ENCODE measurements at regions not wholly inside any gene's neighbourhood (a gene's known extent, or its start where the extent isn't known, plus 50 kb on each side); places are given as distances from the start of the nearest gene placed in this dataset.

- DNase-seq = no peak
Measured at GRCh38 chr3:72219752-72220151, 434.8 kb upstream of the PROK2 start.

GRCh38 chr3:72217570-72217969, 432.6 kb upstream of the PROK2 start:
- no peak for DNase-seq

GRCh38 chr3:72214066-72214951, 429.4 kb upstream of the PROK2 start:
- no peak for DNase-seq

- no peak for DNase-seq
Measured at GRCh38 chr3:72213296-72214065, 428.5 kb upstream of the PROK2 start.

GRCh38 chr3:72212396-72212795, 427.4 kb upstream of the PROK2 start:
- no peak for DNase-seq

GRCh38 chr3:72210261-72210660, 425.3 kb upstream of the PROK2 start:
- no peak for DNase-seq

- no peak for DNase-seq
Measured at GRCh38 chr3:72205297-72205826, 420.4 kb upstream of the PROK2 start.

- no peak for DNase-seq
Measured at GRCh38 chr3:72204452-72204851, 419.5 kb upstream of the PROK2 start.

- no peak for DNase-seq
Measured at GRCh38 chr3:72203613-72204349, 418.8 kb upstream of the PROK2 start.

GRCh38 chr3:72203105-72203504, 418.2 kb upstream of the PROK2 start:
- no peak for DNase-seq

GRCh38 chr3:72200332-72200731, 415.4 kb upstream of the PROK2 start:
- DNase-seq = no peak

GRCh38 chr3:72199530-72199929, 414.6 kb upstream of the PROK2 start:
- DNase-seq = no peak

GRCh38 chr3:72196377-72196929, 411.5 kb upstream of the PROK2 start:
- DNase-seq = no peak

- DNase-seq = no peak
Measured at GRCh38 chr3:72195895-72196294, 410.9 kb upstream of the PROK2 start.

GRCh38 chr3:72194458-72194857, 409.5 kb upstream of the PROK2 start:
- no peak for DNase-seq

- no peak for DNase-seq
Measured at GRCh38 chr3:72193771-72194430, 409.0 kb upstream of the PROK2 start.

GRCh38 chr3:72192572-72192971, 407.6 kb upstream of the PROK2 start:
- no peak for DNase-seq

- no peak for DNase-seq
Measured at GRCh38 chr3:72191209-72191960, 406.4 kb upstream of the PROK2 start.

GRCh38 chr3:72190050-72190449, 405.1 kb upstream of the PROK2 start:
- no peak for DNase-seq

GRCh38 chr3:72189339-72189738, 404.4 kb upstream of the PROK2 start:
- no peak for DNase-seq

- no peak for DNase-seq
Measured at GRCh38 chr3:72188536-72188935, 403.6 kb upstream of the PROK2 start.

- DNase-seq = no peak
Measured at GRCh38 chr3:72187131-72187530, 402.2 kb upstream of the PROK2 start.
